ENCODE measurements at regions not wholly inside any gene's neighbourhood (a gene's known extent, or its start where the extent isn't known, plus 50 kb on each side); places are given as distances from the start of the nearest gene placed in this dataset.
"Not testable (repeated sequence)": the region's sequence is repeated elsewhere in the genome, so short reads cannot be mapped to it uniquely, and the experiment has no call there.

- Mint-ChIP-seq H3K36me3 (ENCODE audit: low read depth) (no peaks in the 10 kb centered on the region), H3K27me3 (ENCODE audit: low read depth) (peaks cover 4% of the 10 kb centered on the region), H3K4me3 (no peak overlapping the region), H3K9me3 (no peaks in the 10 kb centered on the region), H3K4me1 (ENCODE audit: low read depth) (no peaks in the 10 kb centered on the region), H3K27ac (no peak overlapping the region)
- DNase-seq (ENCODE audit: low spot score), result no peak
Measured at GRCh38 chr11:110857892-110858546, 145.8 kb upstream of the ARHGAP20 start.

GRCh38 chr11:110856996-110857812, 145.0 kb upstream of the ARHGAP20 start:
- no peak overlapping the region for H3K27ac Mint-ChIP-seq
- H3K9me3 Mint-ChIP-seq, result no peaks in the 10 kb centered on the region
- no peaks in the 10 kb centered on the region for H3K4me1 Mint-ChIP-seq (ENCODE audit: low read depth)
- H3K36me3 Mint-ChIP-seq (ENCODE audit: low read depth), result no peaks in the 10 kb centered on the region
- no peak for DNase-seq (ENCODE audit: low spot score)
- H3K27me3 Mint-ChIP-seq (ENCODE audit: low read depth), result peaks cover 4% of the 10 kb centered on the region
- no peak overlapping the region for H3K4me3 Mint-ChIP-seq

GRCh38 chr11:110856340-110856739, 144.1 kb upstream of the ARHGAP20 start:
- H3K9me3 Mint-ChIP-seq, result no peaks in the 10 kb centered on the region
- no peak overlapping the region for H3K27ac Mint-ChIP-seq
- DNase-seq (ENCODE audit: low spot score), result no peak
- no peaks in the 10 kb centered on the region for H3K36me3 Mint-ChIP-seq (ENCODE audit: low read depth)
- H3K4me1 Mint-ChIP-seq (ENCODE audit: low read depth), result no peaks in the 10 kb centered on the region
- peaks cover 6% of the 10 kb centered on the region for H3K27me3 Mint-ChIP-seq (ENCODE audit: low read depth)
- H3K4me3 Mint-ChIP-seq, result no peak overlapping the region

GRCh38 chr11:110855191-110855590, 143.0 kb upstream of the ARHGAP20 start:
- H3K36me3 Mint-ChIP-seq (ENCODE audit: low read depth), result no peaks in the 10 kb centered on the region
- H3K4me3 Mint-ChIP-seq, result no peak overlapping the region
- no peaks in the 10 kb centered on the region for H3K9me3 Mint-ChIP-seq
- peaks cover 6% of the 10 kb centered on the region for H3K27me3 Mint-ChIP-seq (ENCODE audit: low read depth)
- no peak overlapping the region for H3K27ac Mint-ChIP-seq
- no peaks in the 10 kb centered on the region for H3K4me1 Mint-ChIP-seq (ENCODE audit: low read depth)
- no peak for DNase-seq (ENCODE audit: low spot score)

- Mint-ChIP-seq H3K27ac (no peak overlapping the region), H3K27me3 (ENCODE audit: low read depth) (peaks cover 6% of the 10 kb centered on the region), H3K36me3 (ENCODE audit: low read depth) (no peaks in the 10 kb centered on the region), H3K4me3 (no peak overlapping the region), H3K4me1 (ENCODE audit: low read depth) (no peaks in the 10 kb centered on the region), H3K9me3 (no peaks in the 10 kb centered on the region)
- no peak for DNase-seq (ENCODE audit: low spot score)
Measured at GRCh38 chr11:110852921-110853490, 140.8 kb upstream of the ARHGAP20 start.

GRCh38 chr11:110850846-110851245, 138.6 kb upstream of the ARHGAP20 start:
- Mint-ChIP-seq H3K27ac (no peak overlapping the region), H3K4me1 (ENCODE audit: low read depth) (no peaks in the 10 kb centered on the region), H3K4me3 (no peak overlapping the region), H3K36me3 (ENCODE audit: low read depth) (no peaks in the 10 kb centered on the region), H3K27me3 (ENCODE audit: low read depth) (peaks cover 6% of the 10 kb centered on the region), H3K9me3 (no peaks in the 10 kb centered on the region)
- no peak for DNase-seq (ENCODE audit: low spot score)

GRCh38 chr11:110843053-110843452, 130.8 kb upstream of the ARHGAP20 start:
- H3K9me3 Mint-ChIP-seq, result peaks cover 13% of the 10 kb centered on the region
- not testable (repeated sequence) for H3K4me1 Mint-ChIP-seq (ENCODE audit: low read depth); H3K27me3 Mint-ChIP-seq (ENCODE audit: low read depth); H3K27ac Mint-ChIP-seq; DNase-seq (ENCODE audit: low spot score); H3K4me3 Mint-ChIP-seq; H3K36me3 Mint-ChIP-seq (ENCODE audit: low read depth)

GRCh38 chr11:110838808-110839207, 126.6 kb upstream of the ARHGAP20 start:
- Mint-ChIP-seq H3K4me1 (ENCODE audit: low read depth) (peaks cover 9% of the 10 kb centered on the region), H3K4me3 (no peak overlapping the region), H3K36me3 (ENCODE audit: low read depth) (no peaks in the 10 kb centered on the region)

GRCh38 chr11:110837603-110838002, 125.4 kb upstream of the ARHGAP20 start:
- Mint-ChIP-seq H3K36me3 (ENCODE audit: low read depth) (no peaks in the 10 kb centered on the region), H3K4me1 (ENCODE audit: low read depth) (peaks cover 11% of the 10 kb centered on the region), H3K9me3 (peaks cover 4% of the 10 kb centered on the region), H3K27ac (no peak overlapping the region), H3K27me3 (ENCODE audit: low read depth) (peaks cover 1% of the 10 kb centered on the region), H3K4me3 (no peak overlapping the region)
- DNase-seq (ENCODE audit: low spot score), result no peak

More at GRCh38 chr11:110838808-110839207, 126.6 kb upstream of the ARHGAP20 start:
- peaks cover 9% of the 10 kb centered on the region for H3K9me3 Mint-ChIP-seq
- no peaks in the 10 kb centered on the region for H3K27me3 Mint-ChIP-seq (ENCODE audit: low read depth)
- DNase-seq (ENCODE audit: low spot score), result no peak
- H3K27ac Mint-ChIP-seq, result no peak overlapping the region

GRCh38 chr11:110835106-110835505, 122.9 kb upstream of the ARHGAP20 start:
- peaks cover 3% of the 10 kb centered on the region for H3K27me3 Mint-ChIP-seq (ENCODE audit: low read depth)
- no peaks in the 10 kb centered on the region for H3K36me3 Mint-ChIP-seq (ENCODE audit: low read depth)
- H3K9me3 Mint-ChIP-seq, result no peaks in the 10 kb centered on the region
- DNase-seq (ENCODE audit: low spot score), result no peak
- no peak overlapping the region for H3K27ac Mint-ChIP-seq
- no peak overlapping the region for H3K4me3 Mint-ChIP-seq
- H3K4me1 Mint-ChIP-seq (ENCODE audit: low read depth), result peaks cover 13% of the 10 kb centered on the region

- Mint-ChIP-seq H3K4me3 (no peak overlapping the region), H3K27ac (no peak overlapping the region), H3K36me3 (ENCODE audit: low read depth) (no peaks in the 10 kb centered on the region), H3K27me3 (ENCODE audit: low read depth) (peaks cover 3% of the 10 kb centered on the region), H3K4me1 (ENCODE audit: low read depth) (peaks cover 12% of the 10 kb centered on the region), H3K9me3 (no peaks in the 10 kb centered on the region)
- no peak for DNase-seq (ENCODE audit: low spot score)
Measured at GRCh38 chr11:110833033-110833484, 120.8 kb upstream of the ARHGAP20 start.

GRCh38 chr11:110832539-110832938, 120.3 kb upstream of the ARHGAP20 start:
- no peaks in the 10 kb centered on the region for H3K9me3 Mint-ChIP-seq
- H3K4me3 Mint-ChIP-seq, result no peak overlapping the region
- H3K27me3 Mint-ChIP-seq (ENCODE audit: low read depth), result peaks cover 3% of the 10 kb centered on the region
- no peak for DNase-seq (ENCODE audit: low spot score)
- peaks cover 7% of the 10 kb centered on the region for H3K4me1 Mint-ChIP-seq (ENCODE audit: low read depth)
- H3K36me3 Mint-ChIP-seq (ENCODE audit: low read depth), result no peaks in the 10 kb centered on the region
- no peak overlapping the region for H3K27ac Mint-ChIP-seq

- Mint-ChIP-seq H3K27me3 (ENCODE audit: low read depth) (peaks cover 3% of the 10 kb centered on the region), H3K27ac (no peak overlapping the region), H3K4me3 (no peak overlapping the region), H3K4me1 (ENCODE audit: low read depth) (peaks cover 5% of the 10 kb centered on the region), H3K9me3 (no peaks in the 10 kb centered on the region), H3K36me3 (ENCODE audit: low read depth) (no peaks in the 10 kb centered on the region)
- DNase-seq (ENCODE audit: low spot score), result no peak
Measured at GRCh38 chr11:110832080-110832479, 119.8 kb upstream of the ARHGAP20 start.

- no peak for DNase-seq (ENCODE audit: low spot score)
- no peaks in the 10 kb centered on the region for H3K9me3 Mint-ChIP-seq
- H3K36me3 Mint-ChIP-seq (ENCODE audit: low read depth), result no peaks in the 10 kb centered on the region
- H3K4me3 Mint-ChIP-seq, result no peak overlapping the region
- peaks cover 3% of the 10 kb centered on the region for H3K27me3 Mint-ChIP-seq (ENCODE audit: low read depth)
- H3K27ac Mint-ChIP-seq, result no peak overlapping the region
- H3K4me1 Mint-ChIP-seq (ENCODE audit: low read depth), result peaks cover 4% of the 10 kb centered on the region
Measured at GRCh38 chr11:110830747-110831146, 118.5 kb upstream of the ARHGAP20 start.

Data from T-helper 2 cell treated with Interferon-gamma antibody and Interleukin-4, amounts not matched to agents 5 μg/mL and 100 μg/mL, for 36 hours (primary cell).